ENCODE measurements at regions not wholly inside any gene's neighbourhood (a gene's known extent, or its start where the extent isn't known, plus 50 kb on each side); places are given as distances from the start of the nearest gene placed in this dataset.

DNA sequence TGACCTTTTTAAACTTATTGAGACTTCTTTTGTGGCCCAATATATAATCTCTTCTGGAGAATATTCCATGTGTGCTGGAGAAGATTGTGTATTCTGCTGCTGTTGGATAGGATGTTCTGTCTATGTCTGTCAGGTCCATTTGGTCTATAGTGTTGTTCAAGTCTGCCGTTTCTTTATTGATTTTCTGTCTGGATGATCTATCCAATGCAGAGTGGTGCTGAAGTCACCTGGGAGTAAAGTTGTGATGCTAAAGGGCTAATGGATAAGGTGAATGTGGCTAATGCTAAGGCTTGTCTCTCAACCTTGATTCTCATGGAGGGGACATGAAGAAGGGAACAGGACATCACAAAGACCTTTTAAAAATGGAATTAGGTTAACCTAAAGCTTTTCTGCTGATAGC, 72.0 kb upstream of the AP1S2 start:
- TF ChIP-seq, protein P1, sequence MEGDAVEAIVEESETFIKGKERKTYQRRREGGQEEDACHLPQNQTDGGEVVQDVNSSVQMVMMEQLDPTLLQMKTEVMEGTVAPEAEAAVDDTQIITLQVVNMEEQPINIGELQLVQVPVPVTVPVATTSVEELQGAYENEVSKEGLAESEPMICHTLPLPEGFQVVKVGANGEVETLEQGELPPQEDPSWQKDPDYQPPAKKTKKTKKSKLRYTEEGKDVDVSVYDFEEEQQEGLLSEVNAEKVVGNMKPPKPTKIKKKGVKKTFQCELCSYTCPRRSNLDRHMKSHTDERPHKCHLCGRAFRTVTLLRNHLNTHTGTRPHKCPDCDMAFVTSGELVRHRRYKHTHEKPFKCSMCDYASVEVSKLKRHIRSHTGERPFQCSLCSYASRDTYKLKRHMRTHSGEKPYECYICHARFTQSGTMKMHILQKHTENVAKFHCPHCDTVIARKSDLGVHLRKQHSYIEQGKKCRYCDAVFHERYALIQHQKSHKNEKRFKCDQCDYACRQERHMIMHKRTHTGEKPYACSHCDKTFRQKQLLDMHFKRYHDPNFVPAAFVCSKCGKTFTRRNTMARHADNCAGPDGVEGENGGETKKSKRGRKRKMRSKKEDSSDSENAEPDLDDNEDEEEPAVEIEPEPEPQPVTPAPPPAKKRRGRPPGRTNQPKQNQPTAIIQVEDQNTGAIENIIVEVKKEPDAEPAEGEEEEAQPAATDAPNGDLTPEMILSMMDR (optimal IDR thresholded peaks at IDR 0.05 in 1 of 3, IDR thresholded peaks at IDR 0.05 in 1 of 3, conservative IDR thresholded peaks at IDR 0.05 in 1 of 3; ENCODE audit: extremely low read depth in 1 of 3, insufficient read depth in 2 of 3, low read length in 3 of 3), result no peak
- TF ChIP-seq EZH2 (IDR thresholded peaks at IDR 0.05; ENCODE audit: low read length), result no peak

Data from keratinocyte (primary cell).